ENCODE measurements at regions not wholly inside any gene's neighbourhood (a gene's known extent, or its start where the extent isn't known, plus 50 kb on each side); places are given as distances from the start of the nearest gene placed in this dataset.
A peak's percentile ranks its signal among the peaks of the same experiment; 100 is the strongest.

- no peaks in the 10 kb centered on the region for H3K36me3 ChIP-seq (ENCODE audit: control insufficient read depth in 4 of 4, insufficient read depth in 4 of 4, low read length in 4 of 4)
These were observed 110.8 kb upstream of the ERCC6L2 start for GRCh38 chr9:95764533-95765319.

GRCh38 chr9:95763983-95764382, 111.5 kb upstream of the ERCC6L2 start:
- Histone ChIP-seq H3K36me3 (ENCODE audit: control insufficient read depth in 4 of 4, insufficient read depth in 4 of 4, low read length in 4 of 4) (no peaks in the 10 kb centered on the region), H3K9me3 (ENCODE audit: control insufficient read depth in 4 of 4, insufficient read depth in 3 of 4, low read length in 3 of 4) (no peaks in the 10 kb centered on the region), H3K4me1 (ENCODE audit: control insufficient read depth in 5 of 5, insufficient read depth in 5 of 5, low read length in 5 of 5) (peaks cover 0 to 36% (median 14%) of the 10 kb centered on the region in 5 donors), H3K27me3 (ENCODE audit: control insufficient read depth in 3 of 3, insufficient read depth in 3 of 3, low read length in 2 of 3) (no peaks in the 10 kb centered on the region), H3K4me3 (no peak overlapping the region), H3K9ac (ENCODE audit: insufficient read depth in 1 of 2, low read length in 2 of 2) (peak overlapping the region in 1 of 2 donors; percentile 65), H3K27ac (ENCODE audit: low read depth in 1 of 2, low read length in 1 of 2) (no peak overlapping the region)
- DNase-seq (no peak), ATAC-seq (ENCODE audit: insufficient read depth, low FRiP score) (no peak)
- TF ChIP-seq CTCF (IDR thresholded peaks at IDR 0.05; ENCODE audit: control extremely low read depth, extremely low read depth): no peak
- 69 to 94% methylated on average over 2 of the region's 2 CpGs for WGBS, 2 donors

More at GRCh38 chr9:95764533-95765319, 110.8 kb upstream of the ERCC6L2 start:
- 54 to 66% methylated on average over 19 of the region's 19 CpGs for WGBS, 2 donors
- Histone ChIP-seq H3K4me1 (ENCODE audit: control insufficient read depth in 5 of 5, insufficient read depth in 5 of 5, low read length in 5 of 5) (peaks cover 0 to 36% (median 14%) of the 10 kb centered on the region in 5 donors), H3K27ac (ENCODE audit: low read depth in 1 of 2, low read length in 1 of 2) (no peak overlapping the region), H3K9me3 (ENCODE audit: control insufficient read depth in 4 of 4, insufficient read depth in 3 of 4, low read length in 3 of 4) (no peaks in the 10 kb centered on the region), H3K27me3 (ENCODE audit: control insufficient read depth in 3 of 3, insufficient read depth in 3 of 3, low read length in 2 of 3) (no peaks in the 10 kb centered on the region), H3K9ac (ENCODE audit: insufficient read depth in 1 of 2, low read length in 2 of 2) (peak overlapping the region in 1 of 2 donors; percentile 69), H3K4me3 (no peak overlapping the region)
- DNase-seq (peak; percentile 51 to 76 (median 66)), ATAC-seq (ENCODE audit: insufficient read depth, low FRiP score) (no peak)
- TF ChIP-seq CTCF (IDR thresholded peaks at IDR 0.05; ENCODE audit: control extremely low read depth, extremely low read depth): no peak

- Histone ChIP-seq H3K4me3 (no peak overlapping the region), H3K4me1 (ENCODE audit: control insufficient read depth in 5 of 5, insufficient read depth in 5 of 5, low read length in 5 of 5) (peaks cover 0 to 36% (median 14%) of the 10 kb centered on the region in 5 donors), H3K27ac (ENCODE audit: low read depth in 1 of 2, low read length in 1 of 2) (no peak overlapping the region), H3K9ac (ENCODE audit: insufficient read depth in 1 of 2, low read length in 2 of 2) (no peak overlapping the region), H3K27me3 (ENCODE audit: control insufficient read depth in 3 of 3, insufficient read depth in 3 of 3, low read length in 2 of 3) (no peaks in the 10 kb centered on the region), H3K9me3 (ENCODE audit: control insufficient read depth in 4 of 4, insufficient read depth in 3 of 4, low read length in 3 of 4) (no peaks in the 10 kb centered on the region), H3K36me3 (ENCODE audit: control insufficient read depth in 4 of 4, insufficient read depth in 4 of 4, low read length in 4 of 4) (no peaks in the 10 kb centered on the region)
- 98 to 100% methylated on average over 3 of the region's 3 CpGs for WGBS, 2 donors
- ATAC-seq (ENCODE audit: insufficient read depth, low FRiP score): no peak
- no peak for DNase-seq
- no peak for TF ChIP-seq CTCF (IDR thresholded peaks at IDR 0.05; ENCODE audit: control extremely low read depth, extremely low read depth)
These were observed 112.5 kb upstream of the ERCC6L2 start for GRCh38 chr9:95763006-95763405.
